SU-DHL-6 (cell line): ENCODE measurements at regions not wholly inside any gene's neighbourhood (a gene's known extent, or its start where the extent isn't known, plus 50 kb on each side); places are given as distances from the start of the nearest gene placed in this dataset.

Source experiments
- H2AFZ ChIP-seq: fragments of 200-600 bp; sonication (generic); 2 replicates; pipeline ENCODE4 v1.6.1; 2014; ENCODE audit warnings: low read depth, mild to moderate bottlenecking, moderate library complexity, mixed read lengths, antibody characterized with exemption, low read length; ENCODE audit not compliant: severe bottlenecking
- H3F3A ChIP-seq: fragments of 200-600 bp; shearing (Covaris generic); 2 replicates; pipeline ENCODE4 v1.6.0; 2016; ENCODE audit warnings: antibody characterized with exemption, mild to moderate bottlenecking; ENCODE audit not compliant: insufficient read depth
- H3K27ac ChIP-seq: fragments of 200-600 bp; sonication (generic); 2 replicates; pipeline ENCODE4 v1.5.1; 2016; ENCODE audit warnings: low read depth, mild to moderate bottlenecking, low read length, moderate library complexity, mixed read lengths
- H3K27me3 ChIP-seq: fragments of 200-600 bp; sonication (generic), shearing (Covaris generic); 2 replicates; pipeline ENCODE4 v1.6.0; 2014; ENCODE audit warnings: mild to moderate bottlenecking, low read length
- H3K36me3 ChIP-seq: fragments of 200-600 bp; sonication (generic); 2 replicates; pipeline ENCODE4 v1.6.1; 2014; ENCODE audit warnings: mild to moderate bottlenecking, low read length, mixed read lengths
- H3K4me2 ChIP-seq: fragments of 300-600, 200-600 bp; shearing (Covaris generic), sonication (generic); 2 replicates; pipeline ENCODE4 v1.6.0; 2014; ENCODE audit warnings: low read length, low read depth, mild to moderate bottlenecking; ENCODE audit not compliant: poor library complexity, severe bottlenecking
- H3K4me3 ChIP-seq: fragments of 200-600 bp; sonication (generic); 2 replicates; pipeline ENCODE4 v1.5.1; 2014; ENCODE audit warnings: antibody characterized with exemption, low read length, mild to moderate bottlenecking, mixed read lengths; ENCODE audit not compliant: insufficient read depth, poor library complexity, severe bottlenecking
- H3K79me2 ChIP-seq: fragments of 200-600 bp; sonication (generic); 2 replicates; pipeline ENCODE4 v1.6.1; 2014; ENCODE audit warnings: mild to moderate bottlenecking, low read length, moderate library complexity; ENCODE audit not compliant: insufficient read depth
- H3K9ac ChIP-seq: fragments of 200-600 bp; sonication (generic); 2 replicates; pipeline ENCODE4 v1.7.0; 2014; ENCODE audit warnings: mild to moderate bottlenecking, low read length
- H3K9me2 ChIP-seq: fragments of 200-600 bp; sonication (generic); replicated peaks from 2 replicates; pipeline ENCODE4 v1.6.1; 2014; ENCODE audit warnings: low read length; ENCODE audit not compliant: insufficient read depth
- H3K9me3 ChIP-seq: fragments of 200-600 bp; sonication (generic); 2 replicates; pipeline ENCODE4 v1.6.1; 2014; ENCODE audit warnings: low read length, mixed read lengths; ENCODE audit not compliant: insufficient read depth
- H4K20me1 ChIP-seq: fragments of 200-600 bp; sonication (generic); 2 replicates; pipeline ENCODE4 v1.6.1; 2014; ENCODE audit warnings: low read depth, mild to moderate bottlenecking, antibody characterized with exemption, low read length, moderate library complexity, mixed read lengths
- CTCF ChIP-seq: fragments of 200-600 bp; sonication (generic); IDR thresholded peaks from one replicate; pipeline ENCODE4 v1.5.1; 2017; ENCODE audit warnings: antibody characterized with exemption, mild to moderate bottlenecking, low read length, moderate library complexity; ENCODE audit not compliant: insufficient read depth, poor library complexity, severe bottlenecking
- EZH2phosphoT487 ChIP-seq: fragments of 200-600 bp; sonication (generic), shearing (Covaris generic); conservative IDR thresholded peaks from 2 replicates; pipeline ENCODE4 v1.6.1; 2018; ENCODE audit warnings: mild to moderate bottlenecking, antibody characterized with exemption, low read length, moderate library complexity, mixed read lengths

DNA sequence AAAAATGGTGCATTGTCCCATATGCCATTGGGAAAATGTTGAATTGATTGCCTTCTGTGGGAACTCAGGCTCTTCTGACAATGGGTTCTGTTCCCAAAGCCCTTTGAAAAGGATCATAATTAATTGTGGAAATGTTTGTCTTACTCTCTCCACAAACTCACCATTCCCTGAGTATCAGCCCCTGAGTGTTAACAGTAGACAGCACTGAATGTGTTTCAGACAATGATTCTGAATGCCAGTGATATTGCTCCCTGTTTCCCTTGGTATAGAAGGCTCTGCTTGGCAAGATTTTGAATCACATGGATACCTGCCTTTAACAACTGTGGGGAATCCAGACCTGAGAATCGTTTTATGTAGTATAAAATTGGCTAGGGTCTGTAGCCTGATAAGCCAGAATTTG lies 1096.8 kb downstream of the ADGRL2 start:
- no peak overlapping the region for H3K4me3 ChIP-seq
- H3K9me3 ChIP-seq: no peaks in the 10 kb centered on the region
- no peak for TF ChIP-seq CTCF
- TF ChIP-seq EZH2phosphoT487: no peak
- no peak overlapping the region for H2AFZ ChIP-seq
- no peak overlapping the region for H3K27ac ChIP-seq
- H3K4me2 ChIP-seq: no peak overlapping the region
- no peaks in the 10 kb centered on the region for H3K27me3 ChIP-seq
- H3K9me2 ChIP-seq: no peaks in the 10 kb centered on the region
- H4K20me1 ChIP-seq: no peaks in the 10 kb centered on the region
- no peaks in the 10 kb centered on the region for H3K36me3 ChIP-seq
- H3F3A ChIP-seq: no peaks in the 10 kb centered on the region
- H3K79me2 ChIP-seq: no peaks in the 10 kb centered on the region
- H3K9ac ChIP-seq: no peak overlapping the region

DNA sequence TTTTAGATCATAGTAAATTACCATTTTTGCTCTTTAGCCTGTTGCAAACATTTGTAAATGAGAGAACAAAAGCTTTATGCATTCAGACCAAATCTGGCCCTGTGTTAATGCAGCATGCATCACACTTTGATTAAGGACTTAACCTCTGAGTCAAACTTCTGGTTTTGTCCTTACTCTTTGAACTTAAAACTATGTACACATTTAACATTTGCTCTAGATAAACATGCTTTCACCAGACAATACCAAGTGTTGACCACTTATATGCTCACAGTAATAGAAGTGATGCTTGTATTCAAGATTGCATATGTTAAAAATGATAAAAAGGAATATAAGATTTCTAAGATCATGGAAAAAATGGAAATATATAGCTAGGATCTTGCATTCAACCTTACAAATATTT lies 1095.3 kb downstream of the ADGRL2 start:
- no peaks in the 10 kb centered on the region for H3K27me3 ChIP-seq
- no peak overlapping the region for H3K9ac ChIP-seq
- H3K4me2 ChIP-seq: no peak overlapping the region
- no peak overlapping the region for H3K27ac ChIP-seq
- H4K20me1 ChIP-seq: no peaks in the 10 kb centered on the region
- TF ChIP-seq EZH2phosphoT487 (no peak), CTCF (no peak)
- H3K9me3 ChIP-seq: no peaks in the 10 kb centered on the region
- no peak overlapping the region for H2AFZ ChIP-seq
- no peaks in the 10 kb centered on the region for H3K79me2 ChIP-seq
- H3K36me3 ChIP-seq: no peaks in the 10 kb centered on the region
- no peaks in the 10 kb centered on the region for H3K9me2 ChIP-seq
- no peak overlapping the region for H3K4me3 ChIP-seq
- H3F3A ChIP-seq: no peaks in the 10 kb centered on the region

GRCh38 chr1:82894635-82895034 lies 1093.9 kb downstream of the ADGRL2 start:
- H3K27ac ChIP-seq: no peak overlapping the region
- H3K9me2 ChIP-seq: no peaks in the 10 kb centered on the region
- no peaks in the 10 kb centered on the region for H4K20me1 ChIP-seq
- H3K9me3 ChIP-seq: no peaks in the 10 kb centered on the region
- H3K4me2 ChIP-seq: no peak overlapping the region
- H3K9ac ChIP-seq: no peak overlapping the region
- TF ChIP-seq CTCF: no peak
- TF ChIP-seq EZH2phosphoT487: no peak
- H2AFZ ChIP-seq: no peak overlapping the region
- H3F3A ChIP-seq: no peaks in the 10 kb centered on the region
- H3K36me3 ChIP-seq: no peaks in the 10 kb centered on the region
- no peaks in the 10 kb centered on the region for H3K27me3 ChIP-seq
- H3K4me3 ChIP-seq: no peak overlapping the region
- H3K79me2 ChIP-seq: no peaks in the 10 kb centered on the region
